ENCODE measurements at regions not wholly inside any gene's neighbourhood (a gene's known extent, or its start where the extent isn't known, plus 50 kb on each side); places are given as distances from the start of the nearest gene placed in this dataset.

DNA sequence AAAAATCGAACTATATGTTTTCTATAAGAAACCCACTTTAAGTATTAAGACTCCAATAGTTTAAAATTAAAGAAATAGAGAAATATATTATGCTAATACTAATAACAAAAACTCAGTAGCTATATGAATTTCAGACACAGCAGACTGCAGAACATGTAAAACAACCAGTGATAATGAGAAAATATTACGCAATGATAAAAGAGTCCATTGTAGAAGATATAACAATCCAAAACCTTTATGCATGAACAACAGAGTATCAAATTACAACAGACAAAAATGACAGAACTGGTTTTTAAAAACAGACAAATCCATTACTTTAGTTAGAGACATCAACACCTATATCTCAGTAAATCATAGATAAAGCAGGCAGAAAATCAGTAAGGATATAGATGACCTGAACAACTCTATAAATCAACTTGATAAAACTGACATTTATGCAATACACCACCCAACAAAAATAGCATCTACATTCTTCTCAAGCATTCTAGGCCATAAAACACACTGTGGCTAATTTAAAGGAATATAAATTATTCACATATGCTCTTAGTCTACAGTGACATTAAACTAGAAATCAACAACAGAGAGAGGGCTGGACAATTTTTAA lies 669.5 kb upstream of the GHITM start:
- DNase-seq (ENCODE audit: extremely low spot score in 2 of 2): no peak
- TF ChIP-seq, protein P1, sequence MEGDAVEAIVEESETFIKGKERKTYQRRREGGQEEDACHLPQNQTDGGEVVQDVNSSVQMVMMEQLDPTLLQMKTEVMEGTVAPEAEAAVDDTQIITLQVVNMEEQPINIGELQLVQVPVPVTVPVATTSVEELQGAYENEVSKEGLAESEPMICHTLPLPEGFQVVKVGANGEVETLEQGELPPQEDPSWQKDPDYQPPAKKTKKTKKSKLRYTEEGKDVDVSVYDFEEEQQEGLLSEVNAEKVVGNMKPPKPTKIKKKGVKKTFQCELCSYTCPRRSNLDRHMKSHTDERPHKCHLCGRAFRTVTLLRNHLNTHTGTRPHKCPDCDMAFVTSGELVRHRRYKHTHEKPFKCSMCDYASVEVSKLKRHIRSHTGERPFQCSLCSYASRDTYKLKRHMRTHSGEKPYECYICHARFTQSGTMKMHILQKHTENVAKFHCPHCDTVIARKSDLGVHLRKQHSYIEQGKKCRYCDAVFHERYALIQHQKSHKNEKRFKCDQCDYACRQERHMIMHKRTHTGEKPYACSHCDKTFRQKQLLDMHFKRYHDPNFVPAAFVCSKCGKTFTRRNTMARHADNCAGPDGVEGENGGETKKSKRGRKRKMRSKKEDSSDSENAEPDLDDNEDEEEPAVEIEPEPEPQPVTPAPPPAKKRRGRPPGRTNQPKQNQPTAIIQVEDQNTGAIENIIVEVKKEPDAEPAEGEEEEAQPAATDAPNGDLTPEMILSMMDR (IDR thresholded peaks at IDR 0.05): no peak
- TF ChIP-seq POLR2A (IDR thresholded peaks at IDR 0.05): no peak
- no peak for TF ChIP-seq POLR2AphosphoS5 (IDR thresholded peaks at IDR 0.05; ENCODE audit: insufficient read depth in 1 of 2, low read depth in 1 of 2)

GRCh38 chr10:83476211-83476610 lies 663.1 kb upstream of the GHITM start:
- H3K4me1 ChIP-seq: no peaks in the 10 kb centered on the region
- H3K9me3 ChIP-seq: no peaks in the 10 kb centered on the region
- no peaks in the 10 kb centered on the region for H3K27me3 ChIP-seq
- intact Hi-C loops (cut with DNase I): no loop called here
- no peaks in the 10 kb centered on the region for H3K36me3 ChIP-seq
- no peak overlapping the region for H3K27ac ChIP-seq
- no peak overlapping the region for H3K4me3 ChIP-seq
- no peak for DNase-seq (ENCODE audit: extremely low spot score in 2 of 2)
- TF ChIP-seq POLR2A (IDR thresholded peaks at IDR 0.05): no peak
- TF ChIP-seq, protein P1 (IDR thresholded peaks at IDR 0.05): no peak
- TF ChIP-seq POLR2AphosphoS5 (IDR thresholded peaks at IDR 0.05; ENCODE audit: insufficient read depth in 1 of 2, low read depth in 1 of 2): no peak

More for the DNA sequence above, 669.5 kb upstream of the GHITM start:
- Histone ChIP-seq H3K9me3 (no peaks in the 10 kb centered on the region), H3K27ac (no peak overlapping the region), H3K27me3 (no peaks in the 10 kb centered on the region), H3K36me3 (no peaks in the 10 kb centered on the region), H3K4me1 (no peaks in the 10 kb centered on the region), H3K4me3 (no peak overlapping the region)
- intact Hi-C loops (cut with DNase I): no loop called here

DNA sequence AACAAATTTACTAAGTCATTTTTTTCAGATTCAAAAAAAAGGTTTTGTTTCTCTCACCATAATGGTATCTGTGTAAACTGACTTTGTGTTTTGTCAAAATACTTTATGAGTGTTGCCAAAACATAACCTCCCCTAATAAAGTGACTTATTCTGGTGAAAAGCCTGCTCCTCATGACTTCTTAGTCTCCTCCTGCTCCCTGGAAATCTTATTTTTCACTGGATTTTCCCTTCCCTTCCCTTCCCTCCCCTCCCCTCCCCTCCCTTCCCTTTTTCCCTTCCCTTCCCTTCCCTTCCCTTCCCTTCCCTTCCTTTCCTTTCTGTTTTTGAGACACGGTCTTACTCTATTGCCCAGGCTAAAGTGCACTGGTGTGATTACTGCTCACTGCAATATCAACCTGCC lies 650.1 kb upstream of the GHITM start:
- TF ChIP-seq POLR2A (IDR thresholded peaks at IDR 0.05) (no peak), POLR2AphosphoS5 (IDR thresholded peaks at IDR 0.05; ENCODE audit: insufficient read depth in 1 of 2, low read depth in 1 of 2) (no peak)
- TF ChIP-seq, protein P1 (IDR thresholded peaks at IDR 0.05): no peak
- DNase-seq (ENCODE audit: extremely low spot score in 2 of 2): no peak
- no peaks in the 10 kb centered on the region for H3K36me3 ChIP-seq
- intact Hi-C loops (cut with DNase I): no loop called here
- H3K4me1 ChIP-seq: no peaks in the 10 kb centered on the region
- no peaks in the 10 kb centered on the region for H3K9me3 ChIP-seq
- H3K27ac ChIP-seq: no peak overlapping the region
- H3K27me3 ChIP-seq: no peaks in the 10 kb centered on the region
- H3K4me3 ChIP-seq: no peak overlapping the region

DNA sequence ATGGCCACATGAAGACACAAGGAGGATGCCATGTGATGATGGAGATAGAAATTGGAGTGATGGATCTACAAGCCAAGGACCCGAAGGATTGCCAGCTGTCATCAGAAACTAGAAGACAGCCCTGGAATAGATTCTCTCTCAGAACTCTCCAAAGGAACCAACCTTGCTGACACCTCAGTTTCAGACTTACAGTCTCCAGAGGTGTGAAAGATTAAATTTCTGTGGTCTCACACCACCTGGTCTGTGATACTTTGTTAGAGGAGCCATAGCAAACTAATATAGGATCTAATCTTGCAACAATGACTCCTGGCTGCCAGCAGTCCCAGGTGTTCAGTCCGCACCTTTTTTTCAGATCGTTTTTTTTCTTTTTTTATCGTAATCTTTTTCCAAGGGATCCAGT lies 647.3 kb upstream of the GHITM start:
- no peak overlapping the region for H3K27ac ChIP-seq

DNA sequence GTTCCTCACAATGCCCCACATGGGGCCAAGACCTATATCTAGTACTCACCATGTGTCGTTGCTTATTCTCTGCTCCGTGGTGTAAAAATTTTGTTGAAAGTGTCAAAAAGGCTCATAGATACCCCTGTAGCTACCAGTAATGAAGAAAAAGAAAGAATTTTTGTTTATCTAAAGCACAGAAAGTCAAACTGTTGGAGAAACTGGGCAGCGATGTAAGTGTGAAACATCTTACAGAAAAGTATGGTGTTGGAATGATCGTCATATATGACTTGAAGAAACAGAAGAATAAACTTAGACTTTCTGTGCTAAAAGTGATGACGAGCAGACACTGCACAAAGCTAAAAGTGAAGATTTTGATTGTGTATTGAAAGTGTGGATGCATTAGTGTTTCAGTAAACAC lies 626.6 kb upstream of the GHITM start:
- intact Hi-C loops (cut with DNase I): no loop called here
- H3K4me1 ChIP-seq: no peaks in the 10 kb centered on the region
- no peak overlapping the region for H3K4me3 ChIP-seq
- H3K27me3 ChIP-seq: no peaks in the 10 kb centered on the region
- no peaks in the 10 kb centered on the region for H3K9me3 ChIP-seq
- H3K27ac ChIP-seq: no peak overlapping the region
- H3K36me3 ChIP-seq: no peaks in the 10 kb centered on the region
- TF ChIP-seq POLR2AphosphoS5 (IDR thresholded peaks at IDR 0.05; ENCODE audit: insufficient read depth in 1 of 2, low read depth in 1 of 2) (no peak), POLR2A (IDR thresholded peaks at IDR 0.05) (no peak)
- TF ChIP-seq, protein P1 (IDR thresholded peaks at IDR 0.05): no peak
- no peak for DNase-seq (ENCODE audit: extremely low spot score in 2 of 2)

More for the DNA sequence above, 647.3 kb upstream of the GHITM start:
- intact Hi-C loops (cut with DNase I): no loop called here
- Histone ChIP-seq H3K9me3 (no peaks in the 10 kb centered on the region), H3K27me3 (no peaks in the 10 kb centered on the region), H3K36me3 (no peaks in the 10 kb centered on the region), H3K4me1 (no peaks in the 10 kb centered on the region), H3K4me3 (no peak overlapping the region)
- DNase-seq (ENCODE audit: extremely low spot score in 2 of 2): no peak
- TF ChIP-seq, protein P1 (IDR thresholded peaks at IDR 0.05): no peak
- TF ChIP-seq POLR2AphosphoS5 (IDR thresholded peaks at IDR 0.05; ENCODE audit: insufficient read depth in 1 of 2, low read depth in 1 of 2) (no peak), POLR2A (IDR thresholded peaks at IDR 0.05) (no peak)

All from vagina (tissue), 2 donors.